Kidney (tissue), 13 donors: ENCODE measurements at regions not wholly inside any gene's neighbourhood (a gene's known extent, or its start where the extent isn't known, plus 50 kb on each side); places are given as distances from the start of the nearest gene placed in this dataset.

Source experiments
- DNase-seq, 5 donors: peaks; one replicate each; pipeline ENCODE4 v3.0.0-alpha.2; 2013 to 2020
- FAIRE-seq: peaks from 2 replicates; lab custom pipeline; 2012; peaks lifted over from hg19 to GRCh38; lab: Jason Lieb, UNC
- H3K27ac ChIP-seq, 2 donors: one replicate each; pipeline ENCODE4 v1.7.0; 2013; ENCODE audit warnings: low read depth in 2 of 2, low read length in 2 of 2, inconsistent platforms in 1 of 2
- H3K27me3 ChIP-seq: one replicate; pipeline ENCODE4 v1.7.1; 2013; ENCODE audit warnings: low read length, inconsistent platforms; ENCODE audit not compliant: control insufficient read depth, insufficient read depth
- H3K36me3 ChIP-seq, 3 donors: one replicate each; pipeline versions ENCODE4 v1.7.0 to v1.7.1; 2013; ENCODE audit warnings: low read length in 3 of 3, control low read depth in 1 of 3, inconsistent platforms in 1 of 3; ENCODE audit not compliant: insufficient read depth in 3 of 3, control insufficient read depth in 2 of 3
- H3K4me1 ChIP-seq, 3 donors: one replicate each; pipeline versions ENCODE4 v1.7.0 to v1.7.1; 2013; ENCODE audit warnings: low read length in 3 of 3, inconsistent platforms in 1 of 3, low read depth in 1 of 3; ENCODE audit not compliant: control insufficient read depth in 2 of 3, insufficient read depth in 2 of 3
- H3K4me3 ChIP-seq, 3 donors: one replicate each; pipeline versions ENCODE4 v1.7.0 to v1.8.1; 2013; ENCODE audit warnings: low read length in 3 of 3, control low read depth in 1 of 3, inconsistent platforms in 1 of 3
- H3K9ac ChIP-seq, 3 donors: one replicate each; pipeline versions ENCODE4 v1.7.0 to v1.7.1; 2013; ENCODE audit warnings: low read length in 3 of 3, control low read depth in 1 of 3, inconsistent platforms in 1 of 3
- H3K9me3 ChIP-seq, 3 donors: one replicate each; pipeline versions ENCODE4 v1.7.0 to v1.7.1; 2013; ENCODE audit warnings: low read length in 3 of 3, control low read depth in 1 of 3, inconsistent platforms in 1 of 3; ENCODE audit not compliant: control insufficient read depth in 2 of 3, insufficient read depth in 1 of 3
- CTCF ChIP-seq: IDR thresholded peaks from 3 replicates; pipeline ENCODE4 v1.5.1; 2012; ENCODE audit warnings: mild to moderate bottlenecking, moderate library complexity, borderline replicate concordance; ENCODE audit not compliant: insufficient read depth; ENCODE audit errors: extremely low read depth
- intact Hi-C: fragments of 100-400 bp; cut with DNase I; formaldehyde crosslinking; loops from one replicate; pipeline ENCODE4 v1.11.1; 2022
- donor health status: control.
- donor health status: control.
- donor health status: control.
- donor health status: control.
- donor health status: control.
- donor health status: DM: yes; HTN: yes; CAD: no.
- donor health status: Normal renal cell carcinoma (clear cell type).

GRCh38 chrX:39058724-39059123, 257.5 kb downstream of the MID1IP1 start:
- Histone ChIP-seq H3K27me3 (no peaks in the 10 kb centered on the region), H3K9me3 (no peaks in the 10 kb centered on the region), H3K4me3 (no peak overlapping the region), H3K4me1 (no peaks in the 10 kb centered on the region), H3K27ac (no peak overlapping the region), H3K36me3 (no peaks in the 10 kb centered on the region), H3K9ac (no peak overlapping the region)
- intact Hi-C loops = no loop called here
- TF ChIP-seq CTCF = no peak
- FAIRE-seq = no peak
- no peak for DNase-seq

GRCh38 chrX:39059866-39060265, 258.6 kb downstream of the MID1IP1 start:
- DNase-seq (no peak), FAIRE-seq (no peak)
- Histone ChIP-seq H3K4me1 (no peaks in the 10 kb centered on the region), H3K9me3 (no peaks in the 10 kb centered on the region), H3K36me3 (no peaks in the 10 kb centered on the region), H3K4me3 (no peak overlapping the region), H3K27me3 (no peaks in the 10 kb centered on the region), H3K9ac (no peak overlapping the region), H3K27ac (no peak overlapping the region)
- intact Hi-C loops = no loop called here
- TF ChIP-seq CTCF = no peak

GRCh38 chrX:39063037-39063436, 261.8 kb downstream of the MID1IP1 start:
- H3K36me3 ChIP-seq = no peaks in the 10 kb centered on the region
- DNase-seq = no peak
- intact Hi-C loops = no loop called here
- H3K27me3 ChIP-seq = no peaks in the 10 kb centered on the region
- FAIRE-seq = no peak
- TF ChIP-seq CTCF = no peak
- H3K27ac ChIP-seq = no peak overlapping the region
- no peaks in the 10 kb centered on the region for H3K9me3 ChIP-seq
- no peaks in the 10 kb centered on the region for H3K4me1 ChIP-seq
- H3K4me3 ChIP-seq = no peak overlapping the region
- no peak overlapping the region for H3K9ac ChIP-seq

DNA sequence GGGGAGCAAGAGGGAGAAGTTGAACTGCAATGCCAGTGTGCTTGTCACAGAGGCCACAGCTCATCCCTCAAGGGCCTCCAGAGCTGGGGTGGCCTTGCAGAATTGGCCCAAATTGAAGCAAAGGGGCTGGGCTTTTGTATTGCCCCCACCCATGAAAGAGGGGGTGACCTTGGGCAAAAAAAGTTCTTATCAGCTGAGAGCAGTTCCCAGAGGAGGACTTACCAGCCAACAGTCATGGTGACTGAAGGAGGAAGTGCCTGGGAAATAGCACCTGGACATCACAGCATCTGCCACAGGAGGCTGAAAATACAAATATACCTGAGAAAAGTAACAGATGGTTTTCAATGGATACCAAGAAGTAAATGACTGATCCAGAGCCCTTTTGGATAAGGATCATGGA, 262.4 kb downstream of the MID1IP1 start:
- no peaks in the 10 kb centered on the region for H3K27me3 ChIP-seq
- TF ChIP-seq CTCF = no peak
- no peak overlapping the region for H3K9ac ChIP-seq
- H3K4me1 ChIP-seq = no peaks in the 10 kb centered on the region
- no peak for FAIRE-seq
- DNase-seq = no peak
- no peaks in the 10 kb centered on the region for H3K9me3 ChIP-seq
- H3K36me3 ChIP-seq = no peaks in the 10 kb centered on the region
- H3K27ac ChIP-seq = no peak overlapping the region
- no peak overlapping the region for H3K4me3 ChIP-seq
- intact Hi-C loops = no loop called here
